ENCODE measurements at regions not wholly inside any gene's neighbourhood (a gene's known extent, or its start where the extent isn't known, plus 50 kb on each side); places are given as distances from the start of the nearest gene placed in this dataset.

- TF ChIP-seq CTCF (IDR thresholded peaks at IDR 0.05) = no peak
- TF ChIP-seq POLR2A (IDR thresholded peaks at IDR 0.05) = no peak
Observed at GRCh38 chr20:58130581-58130980, 97.9 kb downstream of the ANKRD60 start.

Measured in breast epithelium (tissue), 3 donors.